ENCODE measurements at regions not wholly inside any gene's neighbourhood (a gene's known extent, or its start where the extent isn't known, plus 50 kb on each side); places are given as distances from the start of the nearest gene placed in this dataset.

DNA sequence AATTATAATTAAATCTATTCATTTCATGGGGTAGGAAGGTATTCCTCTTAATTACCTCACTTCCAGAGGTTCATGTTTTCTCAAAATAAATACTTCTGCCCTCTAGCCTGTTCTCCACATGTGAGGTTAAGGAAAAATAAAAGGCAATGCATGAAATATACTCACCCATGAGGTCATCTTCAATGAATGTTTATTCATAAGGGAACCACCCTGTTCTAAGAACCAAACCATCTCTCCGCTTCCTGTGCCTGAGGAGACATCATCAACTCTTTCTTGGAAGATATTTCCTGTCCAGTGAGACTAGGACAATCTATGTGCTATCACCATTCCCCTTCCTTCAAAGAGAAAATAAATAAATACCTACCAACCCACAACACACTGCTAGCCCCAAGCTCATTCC is 513.7 kb upstream of the PLXNA2 start:
- TF ChIP-seq EZH2 (IDR thresholded peaks at IDR 0.05; ENCODE audit: borderline replicate concordance, low read depth, low read length, severe bottlenecking): no peak
- TF ChIP-seq, protein P1, sequence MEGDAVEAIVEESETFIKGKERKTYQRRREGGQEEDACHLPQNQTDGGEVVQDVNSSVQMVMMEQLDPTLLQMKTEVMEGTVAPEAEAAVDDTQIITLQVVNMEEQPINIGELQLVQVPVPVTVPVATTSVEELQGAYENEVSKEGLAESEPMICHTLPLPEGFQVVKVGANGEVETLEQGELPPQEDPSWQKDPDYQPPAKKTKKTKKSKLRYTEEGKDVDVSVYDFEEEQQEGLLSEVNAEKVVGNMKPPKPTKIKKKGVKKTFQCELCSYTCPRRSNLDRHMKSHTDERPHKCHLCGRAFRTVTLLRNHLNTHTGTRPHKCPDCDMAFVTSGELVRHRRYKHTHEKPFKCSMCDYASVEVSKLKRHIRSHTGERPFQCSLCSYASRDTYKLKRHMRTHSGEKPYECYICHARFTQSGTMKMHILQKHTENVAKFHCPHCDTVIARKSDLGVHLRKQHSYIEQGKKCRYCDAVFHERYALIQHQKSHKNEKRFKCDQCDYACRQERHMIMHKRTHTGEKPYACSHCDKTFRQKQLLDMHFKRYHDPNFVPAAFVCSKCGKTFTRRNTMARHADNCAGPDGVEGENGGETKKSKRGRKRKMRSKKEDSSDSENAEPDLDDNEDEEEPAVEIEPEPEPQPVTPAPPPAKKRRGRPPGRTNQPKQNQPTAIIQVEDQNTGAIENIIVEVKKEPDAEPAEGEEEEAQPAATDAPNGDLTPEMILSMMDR (IDR thresholded peaks at IDR 0.05; ENCODE audit: borderline replicate concordance, extremely low read depth, low read length, poor library complexity, severe bottlenecking): no peak

All from DND-41 (cell line).